HEK293T (cell line): ENCODE measurements at regions not wholly inside any gene's neighbourhood (a gene's known extent, or its start where the extent isn't known, plus 50 kb on each side); places are given as distances from the start of the nearest gene placed in this dataset.

ENCODE experiments used
- FOXK2 ChIP-seq: fragments of 450-650 bp; IDR thresholded peaks from 2 replicates; pipeline ENCODE4 v1.6.1; 2016; ENCODE audit warnings: mild to moderate bottlenecking
- HDGF ChIP-seq: fragments of 450-650 bp; IDR thresholded peaks from 2 replicates; pipeline ENCODE4 v1.6.1; 2017; ENCODE audit warnings: antibody characterized with exemption, borderline replicate concordance
- SP1 ChIP-seq: fragments of 450-650 bp; IDR thresholded peaks from 2 replicates; pipeline ENCODE4 v1.6.1; 2017
- TARDBP ChIP-seq: fragments of 450-650 bp; IDR thresholded peaks from 2 replicates; pipeline ENCODE4 v1.6.1; 2016
- TF ChIP-seq, protein P1 (sequence below): fragments of 450-650 bp; IDR thresholded peaks from 2 replicates; pipeline ENCODE4 v1.6.1; 2016

DNA sequence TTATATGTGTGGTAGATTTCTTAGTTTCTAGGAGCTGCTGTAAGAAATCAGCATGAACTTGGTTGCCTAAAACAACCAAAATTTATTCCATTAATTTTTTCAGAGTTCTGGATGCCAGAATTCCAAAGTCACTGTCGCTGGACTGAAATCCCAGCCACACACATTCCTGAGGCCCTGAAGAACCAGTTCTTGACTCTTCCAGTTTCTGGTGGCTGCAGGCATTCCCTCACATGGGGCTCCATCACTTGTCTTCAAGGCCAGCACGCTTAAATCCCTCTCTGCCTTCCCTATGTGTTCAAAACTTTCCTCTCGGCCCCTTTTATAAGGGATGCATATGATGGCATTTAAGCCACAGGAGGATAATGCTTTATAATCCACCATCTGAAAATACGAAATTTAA is 1237.5 kb upstream of the CDH9 start:
- TF ChIP-seq, protein P1, sequence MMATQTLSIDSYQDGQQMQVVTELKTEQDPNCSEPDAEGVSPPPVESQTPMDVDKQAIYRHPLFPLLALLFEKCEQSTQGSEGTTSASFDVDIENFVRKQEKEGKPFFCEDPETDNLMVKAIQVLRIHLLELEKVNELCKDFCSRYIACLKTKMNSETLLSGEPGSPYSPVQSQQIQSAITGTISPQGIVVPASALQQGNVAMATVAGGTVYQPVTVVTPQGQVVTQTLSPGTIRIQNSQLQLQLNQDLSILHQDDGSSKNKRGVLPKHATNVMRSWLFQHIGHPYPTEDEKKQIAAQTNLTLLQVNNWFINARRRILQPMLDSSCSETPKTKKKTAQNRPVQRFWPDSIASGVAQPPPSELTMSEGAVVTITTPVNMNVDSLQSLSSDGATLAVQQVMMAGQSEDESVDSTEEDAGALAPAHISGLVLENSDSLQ, result no peak
- TF ChIP-seq FOXK2 (no peak), HDGF (no peak), SP1 (no peak), TARDBP (no peak)
